ENCODE measurements at regions not wholly inside any gene's neighbourhood (a gene's known extent, or its start where the extent isn't known, plus 50 kb on each side); places are given as distances from the start of the nearest gene placed in this dataset.
"Not testable (repeated sequence)": the region's sequence is repeated elsewhere in the genome, so short reads cannot be mapped to it uniquely, and the experiment has no call there.

GRCh38 chr11:34784318-34784841, 131.8 kb downstream of the APIP start:
- CTCF ChIA-PET = no interaction called here
- intact Hi-C loops (cut with micrococcal nuclease) = no loop called here

GRCh38 chr11:34783816-34784317, 132.3 kb downstream of the APIP start:
- Mint-ChIP-seq H3K4me1 (ENCODE audit: low read depth) (no peaks in the 10 kb centered on the region), H3K36me3 (ENCODE audit: low read depth) (no peaks in the 10 kb centered on the region), H3K27ac (no peak overlapping the region), H3K9me3 (no peaks in the 10 kb centered on the region), H3K27me3 (peaks cover 21% of the 10 kb centered on the region), H3K4me3 (no peak overlapping the region)
- ATAC-seq (no peak), DNase-seq (no peak)
- no peak for TF ChIP-seq CTCF (IDR thresholded peaks at IDR 0.05)
- POLR2A ChIA-PET = no interaction called here
- CTCF ChIA-PET = no interaction called here
- intact Hi-C loops (cut with micrococcal nuclease) = no loop called here

More at GRCh38 chr11:34784318-34784841, 131.8 kb downstream of the APIP start:
- DNase-seq (no peak), ATAC-seq (no peak)
- H3K9me3 Mint-ChIP-seq = no peaks in the 10 kb centered on the region
- H3K27ac Mint-ChIP-seq = no peak overlapping the region
- peaks cover 21% of the 10 kb centered on the region for H3K27me3 Mint-ChIP-seq
- no peak for TF ChIP-seq CTCF (IDR thresholded peaks at IDR 0.05)
- H3K4me1 Mint-ChIP-seq (ENCODE audit: low read depth) = no peaks in the 10 kb centered on the region
- POLR2A ChIA-PET = no interaction called here
- H3K4me3 Mint-ChIP-seq = no peak overlapping the region
- no peaks in the 10 kb centered on the region for H3K36me3 Mint-ChIP-seq (ENCODE audit: low read depth)

GRCh38 chr11:34781826-34782225, 134.4 kb downstream of the APIP start:
- ATAC-seq; H3K9me3 Mint-ChIP-seq; intact Hi-C loops (cut with micrococcal nuclease); DNase-seq; H3K4me1 Mint-ChIP-seq (ENCODE audit: low read depth); CTCF ChIA-PET; H3K27ac Mint-ChIP-seq; POLR2A ChIA-PET; H3K4me3 Mint-ChIP-seq; H3K36me3 Mint-ChIP-seq (ENCODE audit: low read depth): not testable (repeated sequence)
- peaks cover 22% of the 10 kb centered on the region for H3K27me3 Mint-ChIP-seq

GRCh38 chr11:34775417-34775888, 140.7 kb downstream of the APIP start:
- DNase-seq (no peak), ATAC-seq (no peak)
- TF ChIP-seq CTCF (IDR thresholded peaks at IDR 0.05) = no peak
- intact Hi-C loops (cut with micrococcal nuclease) = no loop called here
- Mint-ChIP-seq H3K36me3 (ENCODE audit: low read depth) (no peaks in the 10 kb centered on the region), H3K4me3 (no peak overlapping the region), H3K9me3 (no peaks in the 10 kb centered on the region), H3K4me1 (ENCODE audit: low read depth) (no peaks in the 10 kb centered on the region), H3K27me3 (peaks cover 23% of the 10 kb centered on the region), H3K27ac (no peak overlapping the region)
- POLR2A ChIA-PET = no interaction called here
- CTCF ChIA-PET = no interaction called here

GRCh38 chr11:34774604-34775003, 141.6 kb downstream of the APIP start:
- H3K36me3 Mint-ChIP-seq (ENCODE audit: low read depth) = no peaks in the 10 kb centered on the region
- TF ChIP-seq CTCF (IDR thresholded peaks at IDR 0.05) = no peak
- H3K9me3 Mint-ChIP-seq = no peaks in the 10 kb centered on the region
- intact Hi-C loops (cut with micrococcal nuclease) = no loop called here
- H3K4me3 Mint-ChIP-seq = no peak overlapping the region
- DNase-seq (no peak), ATAC-seq (no peak)
- POLR2A ChIA-PET = no interaction called here
- H3K27ac Mint-ChIP-seq = no peak overlapping the region
- H3K27me3 Mint-ChIP-seq = peaks cover 23% of the 10 kb centered on the region
- H3K4me1 Mint-ChIP-seq (ENCODE audit: low read depth) = no peaks in the 10 kb centered on the region
- CTCF ChIA-PET = interaction anchor here (1.0 kb wide), 1 partner anchor 58 kb away, joined by 3 read pairs; no protein-coding TSS in a partner anchor
